Retinal pigment epithelial cell (primary cell): ENCODE measurements at regions not wholly inside any gene's neighbourhood (a gene's known extent, or its start where the extent isn't known, plus 50 kb on each side); places are given as distances from the start of the nearest gene placed in this dataset.

Source experiments
- DNase-seq: peaks from one replicate; pipeline ENCODE4 v3.0.0-alpha.2; 2010; ENCODE audit warnings: low read depth
- H3K4me3 ChIP-seq: 2 replicates; pipeline ENCODE4 v1.5.1; 2011; ENCODE audit warnings: mild to moderate bottlenecking, low read length, control low read depth, moderate library complexity
- TF ChIP-seq, protein P1 (sequence below): conservative IDR thresholded peaks from 2 replicates; pipeline ENCODE4 v1.5.1; 2011; ENCODE audit warnings: low read depth, low read length, control low read depth, inconsistent platforms

DNA sequence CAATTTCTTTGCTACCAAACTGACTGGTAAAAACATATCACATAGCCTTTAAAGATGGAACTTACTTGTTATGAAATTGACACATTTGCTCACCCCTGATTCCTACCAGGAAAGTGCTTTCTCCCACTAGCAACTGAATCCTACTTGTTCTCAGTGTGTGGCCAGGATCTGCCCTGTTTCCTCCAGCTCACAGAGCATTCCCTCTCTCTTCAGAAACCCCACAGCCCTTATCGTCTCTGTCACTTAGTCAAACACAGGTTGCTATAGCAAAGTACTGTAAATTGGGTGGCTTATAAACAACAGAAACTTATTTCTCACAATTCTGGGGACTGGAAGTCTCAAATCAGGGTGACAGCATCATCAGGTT is 265.2 kb upstream of the BOD1L1 start:
- TF ChIP-seq, protein P1, sequence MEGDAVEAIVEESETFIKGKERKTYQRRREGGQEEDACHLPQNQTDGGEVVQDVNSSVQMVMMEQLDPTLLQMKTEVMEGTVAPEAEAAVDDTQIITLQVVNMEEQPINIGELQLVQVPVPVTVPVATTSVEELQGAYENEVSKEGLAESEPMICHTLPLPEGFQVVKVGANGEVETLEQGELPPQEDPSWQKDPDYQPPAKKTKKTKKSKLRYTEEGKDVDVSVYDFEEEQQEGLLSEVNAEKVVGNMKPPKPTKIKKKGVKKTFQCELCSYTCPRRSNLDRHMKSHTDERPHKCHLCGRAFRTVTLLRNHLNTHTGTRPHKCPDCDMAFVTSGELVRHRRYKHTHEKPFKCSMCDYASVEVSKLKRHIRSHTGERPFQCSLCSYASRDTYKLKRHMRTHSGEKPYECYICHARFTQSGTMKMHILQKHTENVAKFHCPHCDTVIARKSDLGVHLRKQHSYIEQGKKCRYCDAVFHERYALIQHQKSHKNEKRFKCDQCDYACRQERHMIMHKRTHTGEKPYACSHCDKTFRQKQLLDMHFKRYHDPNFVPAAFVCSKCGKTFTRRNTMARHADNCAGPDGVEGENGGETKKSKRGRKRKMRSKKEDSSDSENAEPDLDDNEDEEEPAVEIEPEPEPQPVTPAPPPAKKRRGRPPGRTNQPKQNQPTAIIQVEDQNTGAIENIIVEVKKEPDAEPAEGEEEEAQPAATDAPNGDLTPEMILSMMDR: no peak
- no peak overlapping the region for H3K4me3 ChIP-seq
- no peak for DNase-seq

DNA sequence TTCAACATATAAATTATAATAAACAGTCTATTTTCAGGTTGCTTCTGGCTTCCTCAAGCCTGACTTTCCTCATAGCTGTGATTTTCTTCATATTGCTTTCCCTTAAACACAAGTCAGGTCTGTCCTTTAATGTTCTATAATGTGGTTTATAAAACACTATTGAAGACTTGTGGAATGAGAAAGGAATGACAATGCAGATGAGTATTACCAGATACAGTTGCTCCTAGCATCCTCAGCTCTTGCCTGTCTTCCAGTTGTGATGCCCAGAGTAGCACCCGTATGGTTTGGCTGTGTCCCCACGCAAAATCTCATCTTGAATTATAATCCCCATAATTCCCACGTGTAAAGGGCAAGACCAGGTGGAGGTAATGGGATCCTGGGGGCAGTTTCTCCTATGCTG is 265.7 kb upstream of the BOD1L1 start:
- H3K4me3 ChIP-seq: no peak overlapping the region
- TF ChIP-seq, protein P1: no peak
- no peak for DNase-seq

DNA sequence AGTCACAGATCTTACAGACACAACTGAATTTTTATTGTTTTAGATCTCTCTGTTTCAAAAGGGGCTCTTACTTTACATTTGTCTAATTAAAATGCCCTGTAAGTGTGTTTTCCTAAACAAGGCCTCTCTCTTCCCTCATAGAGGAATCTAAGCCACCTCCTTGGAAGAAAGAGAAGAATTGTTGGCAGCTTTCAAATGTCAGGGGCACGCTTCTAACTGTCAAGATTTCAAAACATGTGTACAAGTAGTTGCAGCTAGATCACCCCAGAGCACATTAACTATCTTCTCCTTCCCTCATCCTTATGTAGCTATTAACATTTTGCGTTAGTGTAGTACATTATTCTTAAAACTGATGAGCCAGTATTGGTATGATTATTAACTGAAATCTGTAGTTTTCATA is 266.5 kb upstream of the BOD1L1 start:
- DNase-seq: no peak
- TF ChIP-seq, protein P1: no peak
- H3K4me3 ChIP-seq: no peak overlapping the region

DNA sequence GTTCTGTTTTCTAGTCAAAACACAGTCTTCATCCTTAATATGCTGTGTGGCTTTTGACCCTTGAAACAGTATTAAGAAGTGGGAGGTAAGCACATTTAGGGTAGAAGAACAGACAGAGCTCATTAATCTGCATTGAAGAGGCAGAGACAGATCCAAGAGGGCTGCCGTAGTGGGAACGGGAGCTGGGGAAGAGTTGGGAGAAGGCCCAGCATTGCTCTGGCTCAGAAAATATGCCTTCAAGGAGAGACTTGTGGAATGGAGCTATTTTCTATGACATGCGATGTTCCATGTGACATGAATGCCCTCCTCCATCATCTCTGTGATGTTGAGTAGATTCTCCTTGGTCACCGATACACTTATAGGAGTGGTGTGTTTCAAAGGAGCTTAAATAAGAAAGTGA is 273.3 kb upstream of the BOD1L1 start:
- no peak overlapping the region for H3K4me3 ChIP-seq
- DNase-seq: no peak
- TF ChIP-seq, protein P1: no peak

DNA sequence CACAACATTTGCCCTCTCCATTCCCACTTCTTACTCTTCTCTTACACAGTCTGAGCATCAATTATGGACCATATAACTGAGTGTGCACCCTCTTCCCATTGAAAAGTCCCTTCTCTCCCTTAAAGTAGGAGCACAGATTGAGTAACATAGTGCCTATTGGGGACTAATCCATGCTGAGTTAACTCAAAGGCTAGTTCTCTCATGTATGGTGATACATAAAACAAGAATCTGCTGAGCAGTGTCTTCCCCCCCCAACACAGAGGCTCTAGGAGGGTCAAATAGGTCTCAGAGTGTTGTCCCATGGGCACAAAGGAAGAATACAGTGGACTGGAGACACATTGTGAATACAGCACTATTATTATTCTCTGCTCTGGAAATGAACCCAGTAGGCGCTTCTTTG is 274.6 kb upstream of the BOD1L1 start:
- H3K4me3 ChIP-seq: no peak overlapping the region
- TF ChIP-seq, protein P1: no peak
- DNase-seq: no peak

DNA sequence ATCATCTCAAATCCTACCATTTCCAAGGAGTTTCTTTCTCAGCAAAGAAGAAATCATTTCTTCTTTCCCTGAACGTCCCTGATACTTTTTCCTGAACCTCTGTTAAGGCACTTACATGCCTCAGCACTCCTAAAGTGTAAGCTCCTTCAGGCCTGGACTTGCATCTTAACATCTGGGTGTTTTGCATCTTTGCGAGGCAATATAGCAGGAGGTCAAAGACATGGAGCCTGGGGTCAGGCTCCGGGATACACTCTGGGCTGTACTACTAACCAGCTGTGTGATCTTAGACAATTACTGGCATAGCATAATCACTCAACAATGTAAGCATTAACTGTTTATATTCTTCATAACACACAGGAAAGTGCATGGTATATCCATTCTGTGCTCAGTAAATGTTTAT is 275.5 kb upstream of the BOD1L1 start:
- DNase-seq: no peak
- no peak overlapping the region for H3K4me3 ChIP-seq
- TF ChIP-seq, protein P1: no peak

DNA sequence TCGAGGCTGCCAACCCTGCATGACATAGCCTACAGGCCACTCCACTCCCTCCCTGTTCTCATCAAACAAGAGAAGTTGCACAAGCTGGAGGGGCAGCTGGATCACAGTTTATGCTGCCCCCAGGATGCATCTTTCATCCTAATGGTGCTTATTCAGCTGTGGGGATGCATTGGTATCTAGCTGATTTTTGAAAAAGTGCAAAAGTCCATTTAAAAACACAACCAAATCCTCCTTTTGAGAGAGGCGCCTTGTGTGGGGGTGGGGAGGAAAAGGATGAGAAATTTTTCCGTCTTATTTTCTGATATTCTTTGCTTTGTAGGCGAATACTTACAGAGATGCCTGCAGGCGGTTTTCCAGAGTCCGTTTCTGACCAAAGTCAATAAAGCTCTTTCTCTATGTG is 276.4 kb upstream of the BOD1L1 start:
- TF ChIP-seq, protein P1: no peak
- H3K4me3 ChIP-seq: no peak overlapping the region
- DNase-seq: no peak
